GM21360 (cell line): ENCODE measurements at regions not wholly inside any gene's neighbourhood (a gene's known extent, or its start where the extent isn't known, plus 50 kb on each side); places are given as distances from the start of the nearest gene placed in this dataset.

Source experiments
- ATAC-seq: cut with Tn5 transposase; IDR thresholded peaks from one replicate; pipeline ENCODE4 v1.9.1; 2021; ENCODE audit warnings: mild to moderate bottlenecking, moderate library complexity; ENCODE audit not compliant: unreplicated experiment

DNA sequence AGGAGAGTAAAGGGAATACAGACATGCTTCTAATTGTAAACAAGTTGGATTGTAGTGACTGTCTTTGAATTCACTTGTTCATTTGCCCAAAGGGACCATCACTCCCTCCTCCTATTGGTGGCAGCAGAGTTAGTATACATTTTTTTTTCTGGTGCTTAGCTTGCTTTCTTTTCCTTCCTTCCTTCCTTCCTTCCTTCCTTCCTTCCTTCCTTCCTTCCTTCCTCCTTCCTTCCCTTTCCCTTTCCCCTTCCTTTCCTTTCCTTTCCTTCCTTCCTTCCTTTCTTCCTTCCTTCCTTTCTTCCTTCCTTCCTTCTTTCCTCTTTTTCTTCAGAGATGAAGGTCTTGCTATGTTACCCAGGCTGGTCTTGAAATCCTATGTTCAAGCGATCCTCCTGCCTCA, 94.8 kb upstream of the ATP6AP2 start:
- ATAC-seq, result no peak

DNA sequence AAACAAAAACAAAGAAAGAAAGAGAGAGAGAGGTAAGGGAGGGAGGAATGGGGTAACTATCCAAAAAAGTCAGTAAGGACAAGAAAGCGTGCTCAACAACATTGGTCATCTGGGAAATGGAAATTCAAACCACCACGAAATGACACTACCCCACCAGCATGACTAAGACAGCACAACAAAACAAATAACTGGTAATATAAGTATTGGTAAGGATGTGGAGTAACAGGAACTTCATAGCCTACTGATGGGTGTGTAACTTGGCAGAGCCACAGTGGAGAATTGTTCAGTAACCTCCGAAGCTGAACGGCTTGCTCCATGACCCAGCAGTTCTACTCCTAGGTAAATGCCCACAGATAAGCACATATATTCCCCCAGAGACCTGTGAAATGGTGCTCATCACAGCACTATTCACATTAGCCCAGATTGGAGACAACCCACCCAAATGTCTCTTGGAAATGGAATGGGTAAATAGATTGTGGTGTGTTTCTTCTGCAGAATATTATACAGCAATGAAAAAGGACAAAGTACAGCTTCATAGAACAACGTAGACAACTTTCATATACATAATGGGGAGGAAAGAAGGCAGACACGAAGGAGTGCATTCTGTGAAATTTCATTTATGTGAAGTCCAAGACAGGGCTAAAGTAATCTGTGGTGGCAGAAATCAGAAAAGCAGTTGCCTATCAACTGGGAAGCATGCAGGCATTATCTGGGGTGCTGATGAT, 95.5 kb upstream of the ATP6AP2 start:
- ATAC-seq, result no peak

DNA sequence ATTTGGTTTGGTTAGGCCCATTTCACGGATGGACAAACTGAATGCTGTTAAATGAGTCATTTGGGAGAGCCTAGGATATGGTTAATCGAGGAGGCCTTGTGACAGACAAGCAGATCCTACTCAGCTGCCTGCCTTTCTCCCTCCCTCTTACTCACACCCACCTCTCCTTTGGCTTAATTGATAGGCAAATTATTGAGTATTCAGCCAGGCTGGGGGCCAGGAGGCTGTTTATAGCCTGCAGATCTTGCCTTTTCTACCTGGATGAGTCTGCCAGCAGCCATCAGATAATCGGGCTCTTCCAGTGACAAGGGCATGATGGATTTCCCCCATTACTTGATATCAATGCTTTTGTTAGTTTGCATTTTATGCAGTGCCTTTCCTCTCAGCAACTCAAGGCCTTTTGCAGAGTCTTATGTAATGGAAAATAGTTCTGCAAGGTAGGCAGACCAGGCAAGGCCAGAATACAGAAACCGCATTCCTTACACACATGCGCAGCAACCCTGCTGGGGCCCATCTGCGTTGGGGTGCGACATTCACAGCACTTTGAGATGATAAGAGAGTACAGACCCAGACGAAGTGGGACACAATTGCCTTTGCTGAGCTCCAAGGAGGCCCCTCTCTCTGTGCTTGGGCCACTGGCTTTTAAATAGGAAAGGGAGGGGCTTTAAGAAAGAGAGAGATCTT, 96.2 kb upstream of the ATP6AP2 start:
- no peak for ATAC-seq

DNA sequence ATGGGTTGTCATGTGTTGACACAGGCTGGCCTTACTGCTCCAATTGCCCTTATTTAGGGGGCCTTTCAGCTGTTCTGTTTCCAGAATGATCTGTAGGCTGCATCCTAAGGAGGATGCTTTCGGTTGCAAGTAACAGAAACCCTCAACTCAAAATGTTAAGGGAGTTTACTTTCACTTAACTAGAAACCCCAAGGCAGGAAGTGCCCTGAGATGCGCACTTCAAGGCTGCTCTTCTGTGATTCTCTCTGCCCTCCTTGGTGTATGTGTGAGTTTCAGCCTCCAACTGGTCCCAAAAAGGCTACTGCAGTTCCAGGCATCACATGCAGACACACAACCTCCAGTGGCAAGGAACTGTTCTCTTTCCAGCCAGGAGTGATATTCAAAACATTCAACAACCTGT, 97.3 kb upstream of the ATP6AP2 start:
- no peak for ATAC-seq

DNA sequence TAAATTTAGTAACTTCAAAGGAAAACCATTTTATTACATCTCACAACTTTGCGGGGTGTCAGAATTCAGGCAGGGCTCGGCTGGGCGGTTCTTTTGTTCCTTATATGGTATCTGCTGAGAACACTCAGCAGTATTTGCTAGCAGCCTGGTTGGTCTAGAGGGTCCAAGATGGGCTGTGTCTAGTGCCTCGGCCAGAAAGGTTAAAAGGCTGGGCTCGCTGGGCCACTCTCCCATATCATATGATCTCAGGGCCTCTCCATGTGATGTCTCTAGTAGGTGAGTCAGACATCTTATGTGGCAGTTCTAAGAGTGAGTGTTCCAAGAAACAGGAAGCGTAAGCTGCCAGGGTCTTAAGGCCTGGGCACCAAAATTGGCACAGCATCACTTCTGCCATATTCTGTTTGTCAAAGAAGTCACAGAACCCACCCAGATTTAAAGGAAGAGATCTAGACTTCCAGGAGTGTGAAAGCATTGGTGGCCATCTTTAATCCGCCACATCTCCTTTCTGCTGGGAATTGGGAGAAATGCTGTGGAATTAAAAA, 100.9 kb upstream of the ATP6AP2 start:
- ATAC-seq, result no peak

DNA sequence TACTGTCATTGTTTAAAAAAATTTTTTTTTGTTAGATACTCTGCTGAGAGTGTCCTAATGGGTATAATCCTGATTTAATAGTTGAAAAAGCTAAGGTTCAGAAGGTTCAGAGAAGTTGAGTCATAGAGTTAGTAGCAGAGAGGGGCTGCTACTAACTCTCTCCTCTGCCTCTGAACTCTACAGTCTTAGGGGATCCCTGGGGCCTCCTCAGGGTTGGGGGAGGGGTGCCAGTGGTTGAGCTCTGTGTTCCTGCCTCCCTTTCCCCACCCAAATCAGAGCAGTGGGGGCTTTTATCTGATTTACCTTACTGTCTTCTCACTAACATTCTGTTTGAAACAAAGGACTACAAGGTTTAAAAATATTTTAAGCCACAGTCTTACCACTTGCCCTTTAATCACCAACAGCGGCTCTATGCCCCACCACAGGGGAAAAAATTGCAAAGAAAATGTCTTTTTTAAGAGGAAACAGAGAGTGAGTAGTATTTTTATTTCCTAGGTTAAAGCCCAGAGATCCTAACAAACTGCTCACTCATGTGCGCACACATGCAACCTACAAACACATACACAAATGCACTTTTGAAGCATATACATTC, 102.2 kb upstream of the ATP6AP2 start:
- ATAC-seq, result no peak

DNA sequence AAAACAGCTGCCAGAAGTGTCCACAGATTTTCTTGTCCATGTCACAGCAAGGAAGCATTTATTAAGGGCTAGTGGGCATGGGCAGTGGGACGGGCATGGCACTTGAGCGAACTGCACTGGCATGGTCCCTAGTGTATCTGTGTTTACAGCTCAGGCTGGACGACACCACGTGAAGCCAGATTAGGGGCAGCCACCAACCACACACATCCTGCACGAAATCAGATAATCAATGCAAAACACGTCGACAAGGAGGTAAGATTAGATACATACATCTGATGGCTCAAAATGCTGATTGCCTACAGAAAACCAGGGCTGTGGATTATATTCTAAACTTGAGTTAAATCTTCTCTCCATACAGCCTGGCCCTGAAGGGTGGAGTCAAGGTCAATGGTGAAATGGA, 103.8 kb upstream of the ATP6AP2 start:
- no peak for ATAC-seq

DNA sequence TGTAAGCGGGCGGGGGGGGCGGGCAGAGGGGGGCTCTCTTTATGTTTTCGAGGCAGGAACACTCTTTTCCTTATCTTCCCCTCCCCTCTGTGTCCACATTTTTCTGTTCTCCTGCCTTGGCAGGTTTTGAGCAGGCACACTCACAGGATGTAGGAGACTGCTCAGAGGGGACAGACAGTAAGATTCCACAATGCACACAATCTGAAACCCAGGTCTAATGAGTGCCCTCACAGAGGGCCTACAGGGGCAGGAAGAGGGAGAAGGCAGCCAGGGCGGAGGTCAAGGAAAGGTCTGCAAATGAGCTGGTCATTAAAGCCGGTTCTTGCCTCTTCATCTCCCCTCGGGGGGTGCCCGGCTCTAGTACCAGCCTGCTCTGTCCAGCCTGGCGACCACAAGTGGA, 106.1 kb upstream of the ATP6AP2 start:
- ATAC-seq, result no peak

DNA sequence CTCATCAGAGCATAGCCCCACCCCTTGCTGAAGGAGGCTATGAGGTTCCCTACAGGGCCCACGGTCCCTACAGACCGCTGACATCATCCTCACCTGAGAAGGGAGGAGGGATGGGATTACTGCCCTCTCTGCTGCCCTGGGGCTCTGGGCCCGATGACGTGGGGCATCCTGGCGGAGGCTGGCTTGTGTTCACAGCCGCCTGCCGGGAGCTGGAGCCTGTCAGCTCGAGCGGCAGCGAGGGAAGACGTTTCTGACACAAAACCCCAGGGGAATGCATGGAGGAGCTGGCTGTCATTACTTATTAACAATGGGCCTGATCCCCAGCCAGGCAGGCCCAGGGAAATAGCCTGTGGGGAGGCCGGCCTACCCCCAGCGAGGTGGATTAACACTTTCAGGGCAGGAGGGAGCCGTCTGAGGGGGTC, 106.6 kb upstream of the ATP6AP2 start:
- no peak for ATAC-seq

DNA sequence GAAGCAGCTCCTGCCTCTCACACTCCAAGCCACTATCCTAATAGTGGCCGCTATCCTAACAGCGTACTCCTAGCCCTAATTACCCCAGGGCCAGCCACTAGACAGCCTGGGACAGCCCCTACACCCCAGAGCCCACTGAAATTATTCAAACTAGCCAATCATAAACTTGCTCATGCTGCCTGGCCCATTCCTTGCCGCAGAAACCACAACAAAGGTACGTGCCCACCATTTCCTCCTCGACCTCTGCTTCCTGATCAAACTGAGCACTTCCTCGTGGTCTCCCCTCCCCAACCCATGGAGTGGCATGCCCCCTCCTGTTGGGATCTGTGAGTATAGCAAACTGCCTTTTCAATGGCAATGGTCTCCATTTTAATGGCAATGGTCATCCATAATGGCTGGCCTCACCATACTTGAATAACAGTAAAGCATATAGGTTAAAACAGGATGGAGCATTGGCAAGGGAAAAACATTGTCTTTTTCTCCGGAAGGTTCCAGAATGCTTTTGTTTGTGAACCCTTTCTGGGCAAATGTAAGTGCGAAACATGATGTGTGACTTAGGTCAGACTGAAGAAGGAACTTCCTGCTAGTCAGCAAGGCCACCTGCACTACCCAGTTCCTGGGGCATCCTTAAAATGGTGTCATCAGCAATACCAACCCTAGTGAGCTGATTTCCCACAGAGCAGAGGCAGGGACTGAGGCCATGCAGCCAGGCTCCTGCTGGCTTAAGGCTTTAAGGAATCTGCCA, 107.1 kb upstream of the ATP6AP2 start:
- ATAC-seq, result no peak

DNA sequence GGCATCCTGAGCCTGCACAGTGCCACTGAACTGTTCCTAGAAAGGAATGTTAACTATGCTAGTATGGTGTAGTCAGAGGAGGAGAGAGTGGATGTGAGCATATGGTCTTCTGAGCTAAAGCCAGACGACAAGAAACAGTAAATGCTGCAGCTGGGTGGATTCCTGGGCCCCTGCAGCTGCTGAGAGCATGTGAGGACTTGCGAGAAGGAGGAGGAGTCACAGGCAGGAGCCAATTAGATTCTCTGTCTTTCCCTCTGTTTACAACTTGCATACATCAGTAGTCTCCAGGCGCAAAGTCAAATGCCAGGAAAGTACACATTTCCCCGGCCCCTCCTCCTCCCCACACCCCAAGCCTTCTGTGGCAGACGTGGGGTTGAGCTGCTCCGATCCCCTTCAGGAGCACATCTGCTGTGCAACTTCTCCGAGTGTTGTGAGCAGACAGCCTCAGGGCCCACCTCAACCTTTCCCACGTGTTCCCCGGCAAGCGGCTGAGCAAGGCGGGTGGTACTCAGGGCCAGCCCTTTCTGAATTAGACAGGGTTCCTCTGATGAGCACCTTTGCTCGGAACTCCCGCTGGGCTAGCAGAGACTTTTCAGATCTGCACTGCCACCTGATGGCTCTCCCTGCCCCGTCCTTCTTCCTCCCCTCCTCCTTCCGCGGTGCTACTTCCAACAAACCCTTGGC, 108.7 kb upstream of the ATP6AP2 start:
- ATAC-seq, result no peak

DNA sequence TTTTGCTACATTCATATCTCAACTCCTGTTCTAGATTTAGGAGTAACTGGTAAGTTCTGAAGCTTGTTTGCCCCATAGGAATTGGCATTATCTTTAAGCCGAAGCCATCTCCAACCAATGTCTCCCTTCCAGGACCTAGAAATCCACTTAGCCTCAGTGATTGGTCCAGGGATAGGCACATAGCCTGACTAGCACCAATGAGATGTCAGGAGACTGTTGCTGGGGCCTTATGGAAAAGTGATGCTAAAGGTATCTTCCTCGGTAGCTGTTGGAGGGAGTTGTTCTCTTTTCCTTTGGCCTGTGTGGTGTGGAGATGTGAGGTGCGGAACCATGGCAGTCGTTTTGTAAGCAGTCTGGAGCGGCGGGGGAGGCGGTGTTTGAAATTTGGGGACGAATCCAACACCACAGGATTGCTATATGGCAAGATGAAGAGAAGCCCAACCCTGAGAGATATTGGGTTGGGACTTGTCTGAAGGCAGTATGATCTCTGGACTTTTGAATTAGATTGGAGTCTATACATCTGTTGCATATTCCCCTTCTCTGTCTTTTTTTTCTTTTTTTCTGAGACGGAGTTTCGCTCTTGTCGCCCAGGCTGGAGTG, 109.8 kb upstream of the ATP6AP2 start:
- no peak for ATAC-seq

DNA sequence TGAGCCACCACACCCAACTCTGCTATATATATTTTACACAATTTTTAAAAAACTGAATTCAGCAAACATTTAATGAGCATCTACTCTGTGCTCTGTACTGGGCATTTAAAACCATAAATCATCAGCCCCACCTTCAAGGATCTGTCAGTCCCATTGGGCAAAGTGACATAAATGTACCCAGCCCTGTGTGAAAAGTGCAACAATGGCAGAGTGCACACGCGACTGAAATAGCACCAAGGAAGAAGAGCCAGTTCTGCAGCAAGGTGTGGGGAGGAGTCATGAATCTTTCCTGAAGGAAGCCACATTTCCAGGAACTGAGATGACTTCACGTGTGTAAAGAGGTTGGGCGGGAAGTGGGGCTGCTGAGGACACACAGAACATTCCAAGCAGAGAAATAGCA, 111.5 kb upstream of the ATP6AP2 start:
- ATAC-seq, result no peak

DNA sequence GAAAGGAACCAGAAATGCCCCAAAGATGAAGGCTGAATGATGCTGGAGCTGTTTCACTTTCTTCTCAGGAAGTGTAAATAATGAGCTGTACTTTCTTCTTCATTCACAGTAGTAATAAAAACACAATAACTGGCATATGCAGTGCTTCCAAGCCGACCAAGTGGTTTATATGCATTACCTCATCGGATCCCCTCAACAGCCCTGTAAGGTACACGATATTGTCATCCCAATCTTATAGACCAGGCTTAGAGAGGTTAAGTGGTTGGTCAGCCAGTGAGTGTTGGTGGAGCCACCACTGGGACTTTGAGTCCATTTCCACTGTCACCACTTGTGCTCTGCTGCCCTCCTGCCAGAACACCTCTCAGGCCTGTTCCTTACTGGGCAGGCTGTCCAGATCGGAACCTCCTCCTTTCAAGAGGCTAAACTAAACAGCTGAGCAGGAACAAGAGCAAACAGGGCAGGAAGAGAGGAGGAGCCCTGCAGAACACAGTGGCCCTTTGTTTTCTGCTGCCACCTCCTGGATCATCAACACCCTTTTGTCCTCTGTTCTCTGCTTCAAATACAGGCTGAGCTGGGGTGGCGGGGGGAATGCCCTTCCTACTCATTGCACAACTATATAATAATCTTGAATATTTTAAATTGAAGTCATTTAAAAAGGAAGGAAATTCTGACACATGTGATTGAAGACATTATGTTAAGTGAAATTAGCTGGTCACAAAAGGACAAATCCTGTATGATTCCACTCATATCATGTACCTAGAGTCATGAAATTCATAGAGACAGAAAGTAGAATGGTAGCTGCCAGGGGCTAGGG, 112.5 kb upstream of the ATP6AP2 start:
- ATAC-seq, result peak; percentile 46

DNA sequence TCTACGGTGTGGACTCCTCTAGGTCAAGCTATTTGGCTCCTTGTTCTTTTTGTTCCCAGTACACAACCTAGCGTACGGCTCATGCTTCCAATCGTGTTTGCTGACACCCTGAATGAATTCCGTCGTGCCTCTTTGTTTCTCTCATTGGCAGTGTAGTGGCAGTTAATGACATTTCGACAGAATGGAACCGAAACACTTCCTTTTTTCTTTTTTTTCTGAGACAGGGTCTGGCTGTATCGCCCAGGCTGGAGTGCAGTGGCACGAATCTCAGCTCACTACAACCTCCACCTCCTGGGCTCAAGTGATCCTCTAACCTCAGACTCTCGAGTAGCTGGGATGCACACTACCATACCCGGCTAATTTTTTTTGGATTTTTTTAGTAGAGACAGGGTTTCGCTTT, 113.3 kb upstream of the ATP6AP2 start:
- no peak for ATAC-seq

DNA sequence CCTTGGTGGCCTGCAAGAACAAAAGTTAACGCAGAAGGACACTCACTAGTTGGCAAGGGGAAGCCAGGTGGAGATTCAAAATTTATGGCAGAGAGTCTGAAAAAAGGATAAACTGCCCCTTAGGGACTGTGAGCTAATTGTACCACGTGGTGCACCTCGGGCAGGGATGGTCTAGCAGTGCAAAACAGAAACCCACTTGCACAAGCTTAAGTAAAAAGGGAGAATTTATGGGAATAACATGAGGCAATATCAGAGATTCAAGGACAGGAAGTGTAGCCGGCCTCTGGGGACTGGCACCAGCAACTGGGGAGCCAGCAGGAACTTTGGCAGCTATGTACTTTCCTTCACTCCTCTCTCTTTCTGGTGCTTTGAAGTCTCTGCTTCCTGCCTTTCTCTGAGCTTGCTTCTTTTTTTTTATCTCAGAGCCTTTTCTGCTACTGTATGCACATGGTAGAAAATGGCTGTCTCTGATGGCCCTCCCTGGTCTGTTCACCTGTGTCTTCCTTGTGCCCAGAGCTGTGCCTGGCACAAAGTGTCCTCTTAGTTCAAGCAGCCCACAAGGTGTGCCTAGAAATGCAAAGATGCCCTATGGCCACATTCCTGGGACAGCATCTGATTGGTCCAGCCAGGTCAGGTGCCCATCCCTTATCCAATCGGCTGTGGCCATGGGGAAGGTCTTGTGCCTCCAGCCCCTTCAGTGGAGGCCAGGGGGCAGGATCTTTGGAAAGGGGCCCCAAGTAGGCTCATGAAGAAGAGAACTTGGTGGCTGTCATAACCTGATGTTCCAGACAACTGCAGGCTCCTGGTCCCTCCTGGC, 114.8 kb upstream of the ATP6AP2 start:
- ATAC-seq, result no peak

DNA sequence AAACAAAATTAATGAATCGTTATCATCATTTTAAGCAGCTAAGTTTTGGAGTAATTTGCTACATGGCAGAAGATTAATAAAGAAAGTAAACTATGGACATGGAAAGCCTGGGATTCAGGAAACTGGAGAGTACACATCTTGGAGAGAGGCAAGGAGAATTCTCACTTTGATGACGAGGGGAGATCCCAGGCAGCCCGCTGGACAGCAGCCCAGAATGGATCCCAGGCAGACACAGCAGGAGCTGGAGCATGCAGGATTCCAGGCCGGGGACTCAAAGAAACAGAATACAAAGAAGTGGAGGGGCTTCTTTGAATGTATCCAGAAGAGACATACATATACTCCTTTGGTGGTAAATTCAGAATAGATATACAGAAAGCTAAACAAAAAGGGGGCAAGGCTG, 118.0 kb upstream of the ATP6AP2 start:
- no peak for ATAC-seq

DNA sequence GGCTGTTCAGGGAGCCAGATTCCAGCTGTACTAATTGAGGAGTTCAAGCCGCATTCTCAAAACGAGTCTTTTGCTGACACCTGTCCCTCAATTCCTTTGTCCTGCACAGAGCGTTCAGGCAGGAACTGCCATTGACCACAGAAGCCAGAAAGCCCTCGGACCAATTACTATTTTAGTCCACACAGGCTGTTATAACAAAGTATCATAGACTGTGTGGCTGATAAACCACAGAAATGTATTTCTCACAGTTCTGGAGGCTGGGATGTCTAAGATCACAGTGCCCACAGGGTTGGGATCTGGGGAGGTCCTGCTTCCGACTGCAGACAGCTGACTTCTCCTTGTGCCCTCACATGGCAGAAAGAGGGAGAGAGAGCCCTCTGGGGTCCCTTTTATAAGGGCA, 119.8 kb upstream of the ATP6AP2 start:
- ATAC-seq, result no peak
